Naive thymus-derived CD4-positive, alpha-beta T cell (primary cell): ENCODE measurements at regions not wholly inside any gene's neighbourhood (a gene's known extent, or its start where the extent isn't known, plus 50 kb on each side); places are given as distances from the start of the nearest gene placed in this dataset.
"Not testable (repeated sequence)": the region's sequence is repeated elsewhere in the genome, so short reads cannot be mapped to it uniquely, and the experiment has no call there.

Experiments
- ATAC-seq: fragments of 150-1000 bp; cut with Tn5 transposase; 2 replicates; pipeline ENCODE4 v1.10.0; 2021; ENCODE audit warnings: mild to moderate bottlenecking, moderate library complexity
- CTCF ChIA-PET: fragments of 350-600 bp; sonication (Branson Sonifier 250); formaldehyde crosslinking; loops from one replicate; lab custom pipeline; 2021; ENCODE audit warnings: antibody characterized with exemption; lab: Charles Lee
- POLR2A ChIA-PET: fragments of 350-600 bp; sonication (Branson Sonifier 250); formaldehyde crosslinking; loops from one replicate; lab custom pipeline; 2021; ENCODE audit warnings: antibody characterized with exemption, inconsistent platforms; lab: Charles Lee
- DNase-seq, 9 donors: peaks; one replicate each; pipeline versions ENCODE4 v3.0.0 to v3.0.0-alpha.2; 2020 to 2022; ENCODE audit warnings: mixed read lengths in 1 of 9
- H3K27ac ChIP-seq: one replicate; pipeline ENCODE4 v1.7.0; 2013; ENCODE audit warnings: mild to moderate bottlenecking, low read depth, low read length, moderate library complexity
- H3K27me3 ChIP-seq, 2 donors: one replicate each; pipeline ENCODE4 v1.7.0; 2013; ENCODE audit warnings: low read length in 2 of 2, mild to moderate bottlenecking in 2 of 2, moderate library complexity in 2 of 2; ENCODE audit not compliant: control insufficient read depth in 2 of 2, insufficient read depth in 2 of 2
- H3K36me3 ChIP-seq, 3 experiments: 1 replicate in 2 of 3; 2 replicates in 1 of 3; pipeline ENCODE4 v1.7.0; 2013; ENCODE audit warnings: low read length in 3 of 3, mild to moderate bottlenecking in 3 of 3, moderate library complexity in 1 of 3; ENCODE audit not compliant: insufficient read depth in 3 of 3, control insufficient read depth in 2 of 3
- H3K4me1 ChIP-seq, 2 donors: one replicate each; pipeline ENCODE4 v1.7.0; 2013; ENCODE audit warnings: low read length in 2 of 2, mild to moderate bottlenecking in 2 of 2, moderate library complexity in 1 of 2; ENCODE audit not compliant: control insufficient read depth in 2 of 2, insufficient read depth in 2 of 2
- H3K4me3 ChIP-seq: 2 replicates; pipeline ENCODE4 v1.7.0; 2013; ENCODE audit warnings: mild to moderate bottlenecking, low read length
- H3K9me3 ChIP-seq, 3 experiments: 1 replicate in 2 of 3; 2 replicates in 1 of 3; pipeline ENCODE4 v1.7.0; 2013; ENCODE audit warnings: low read length in 3 of 3; ENCODE audit not compliant: control insufficient read depth in 2 of 3
- H3K27ac Mint-ChIP-seq, 9 donors: one replicate each; pipeline ENCODE4 v1.8.0; 2020 to 2022; ENCODE audit warnings: mixed read lengths in 9 of 9, mild to moderate bottlenecking in 8 of 9, moderate library complexity in 5 of 9, inconsistent platforms in 2 of 9
- H3K27me3 Mint-ChIP-seq, 5 donors: one replicate each; pipeline ENCODE4 v1.8.0; 2021 to 2022; ENCODE audit warnings: mixed read lengths in 5 of 5, mild to moderate bottlenecking in 1 of 5
- H3K36me3 Mint-ChIP-seq, 5 donors: one replicate each; pipeline ENCODE4 v1.8.0; 2020 to 2022; ENCODE audit warnings: mixed read lengths in 5 of 5, mild to moderate bottlenecking in 3 of 5, inconsistent platforms in 1 of 5
- H3K4me1 Mint-ChIP-seq, 7 donors: one replicate each; pipeline ENCODE4 v1.8.0; 2020 to 2022; ENCODE audit warnings: mixed read lengths in 7 of 7, mild to moderate bottlenecking in 3 of 7, inconsistent platforms in 1 of 7
- H3K4me3 Mint-ChIP-seq, 10 donors: one replicate each; pipeline ENCODE4 v1.8.0; 2020 to 2022; ENCODE audit warnings: mild to moderate bottlenecking in 10 of 10, mixed read lengths in 10 of 10, moderate library complexity in 6 of 10, inconsistent platforms in 2 of 10
- H3K9me3 Mint-ChIP-seq, 11 donors: one replicate each; pipeline ENCODE4 v1.8.0; 2020 to 2022; ENCODE audit warnings: mixed read lengths in 11 of 11, mild to moderate bottlenecking in 4 of 11, inconsistent platforms in 1 of 11, moderate library complexity in 1 of 11
- intact Hi-C, 2 donors: fragments of 100-400 bp; cut with micrococcal nuclease; formaldehyde crosslinking; loops; one replicate each; pipeline ENCODE4 v1.15.1; 2023

DNA sequence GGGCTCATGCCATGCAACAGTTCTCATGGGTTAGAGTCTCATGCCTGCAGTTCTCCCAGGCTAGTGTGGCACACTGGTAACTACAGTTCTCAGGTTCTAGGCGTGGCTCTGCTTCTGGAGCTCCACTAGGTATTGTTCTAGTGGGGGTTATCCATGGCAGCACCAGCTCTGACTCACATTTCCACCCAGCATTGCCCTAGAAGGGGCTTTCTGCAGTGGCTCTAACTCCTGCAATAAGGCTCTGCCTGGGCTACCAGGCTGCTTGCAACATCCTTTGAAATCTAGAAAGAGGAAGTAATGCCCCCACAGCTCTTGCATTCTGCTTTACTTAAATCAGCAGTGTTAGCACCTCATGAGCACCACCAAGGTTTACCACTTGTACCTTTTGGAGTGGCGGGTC lies 220.3 kb upstream of the ARID2 start:
- no peaks in the 10 kb centered on the region for H3K27me3 Mint-ChIP-seq
- intact Hi-C loops: loop anchor here (1.0 kb wide), 2 partner anchors 8 to 9 kb away; no protein-coding TSS in a partner anchor
- H3K36me3 Mint-ChIP-seq: peaks cover 0 to 8% (median 7%) of the 10 kb centered on the region in 5 donors
- Histone ChIP-seq H3K27me3 (no peaks in the 10 kb centered on the region), H3K27ac (no peak overlapping the region), H3K36me3 (no peaks in the 10 kb centered on the region), H3K9me3 (no peaks in the 10 kb centered on the region), H3K4me3 (no peak overlapping the region), H3K4me1 (no peaks in the 10 kb centered on the region)
- no peak overlapping the region for H3K27ac Mint-ChIP-seq
- DNase-seq (no peak), ATAC-seq (peak; percentile 50)
- POLR2A ChIA-PET: interaction anchor here (0.6 kb wide), 1 partner anchor 477 kb away, joined by 3 read pairs; no protein-coding TSS in a partner anchor
- CTCF ChIA-PET: no interaction called here
- peaks cover 0 to 5% (median 0%) of the 10 kb centered on the region in 7 donors for H3K4me1 Mint-ChIP-seq
- peaks cover 0 to 10% (median 2%) of the 10 kb centered on the region in 11 donors for H3K9me3 Mint-ChIP-seq
- no peak overlapping the region for H3K4me3 Mint-ChIP-seq

DNA sequence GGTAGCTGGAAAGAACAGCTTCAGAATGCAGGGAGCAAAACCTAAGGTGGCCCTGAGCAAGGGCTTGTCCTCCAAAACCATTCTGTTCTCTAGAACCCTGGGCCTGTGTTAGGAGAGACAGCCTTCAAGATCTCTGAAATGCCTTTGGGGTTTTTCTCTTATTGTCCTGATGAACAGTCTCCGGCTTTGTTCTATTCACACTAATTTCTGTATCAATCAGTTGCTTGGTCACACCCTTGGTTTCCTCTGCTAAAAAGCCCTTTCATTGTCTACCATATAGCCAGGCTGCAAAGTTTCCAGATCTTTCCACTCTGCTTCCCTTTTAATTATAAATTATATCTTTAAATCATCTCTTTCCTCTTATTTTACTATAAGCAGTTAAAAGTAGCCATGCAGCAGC lies 219.9 kb upstream of the ARID2 start:
- H3K36me3 Mint-ChIP-seq: peaks cover 0 to 8% (median 7%) of the 10 kb centered on the region in 5 donors
- CTCF ChIA-PET: no interaction called here
- intact Hi-C loops: loop anchor here (1.0 kb wide), 2 partner anchors 8 to 9 kb away; no protein-coding TSS in a partner anchor

DNA sequence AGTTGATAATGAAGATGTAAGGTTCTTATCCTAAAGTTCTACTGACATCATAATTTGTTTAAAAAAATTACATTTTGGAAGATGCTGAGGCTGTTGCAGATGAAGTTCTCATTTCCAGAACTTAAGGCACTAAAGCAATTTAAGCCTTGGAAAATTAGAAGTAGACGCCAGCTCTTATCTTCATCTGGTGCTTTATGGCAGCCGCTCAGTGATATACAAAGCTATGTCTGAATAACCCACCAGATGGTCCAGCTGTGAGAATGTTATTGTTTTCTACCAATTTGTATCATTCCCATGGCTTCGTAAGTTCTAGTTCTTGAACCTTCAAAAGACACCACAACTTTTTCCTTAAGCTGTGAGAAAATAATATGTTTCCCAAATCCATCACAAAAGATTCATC lies 212.1 kb upstream of the ARID2 start:
- ATAC-seq (no peak), DNase-seq (no peak)
- H3K9me3 Mint-ChIP-seq: peaks cover 0 to 5% (median 0%) of the 10 kb centered on the region in 11 donors
- peaks cover 11 to 21% (median 16%) of the 10 kb centered on the region in 7 donors for H3K4me1 Mint-ChIP-seq
- H3K27ac ChIP-seq: no peak overlapping the region
- peaks cover 0 to 11% of the 10 kb centered on the region in 2 donors for H3K4me1 ChIP-seq
- POLR2A ChIA-PET: no interaction called here
- no peaks in the 10 kb centered on the region for H3K9me3 ChIP-seq
- H3K27me3 ChIP-seq: no peaks in the 10 kb centered on the region
- no peak overlapping the region for H3K4me3 Mint-ChIP-seq
- H3K4me3 ChIP-seq: no peak overlapping the region
- CTCF ChIA-PET: no interaction called here
- no peak overlapping the region for H3K27ac Mint-ChIP-seq
- no peaks in the 10 kb centered on the region for H3K27me3 Mint-ChIP-seq
- no peaks in the 10 kb centered on the region for H3K36me3 ChIP-seq
- intact Hi-C loops: loop anchor here in 1 of 2 donors (1.0 to 5.0 kb wide), 2 partner anchors 8 to 150 kb away; no protein-coding TSS in a partner anchor
- peaks cover 0 to 7% (median 1%) of the 10 kb centered on the region in 5 donors for H3K36me3 Mint-ChIP-seq

More for the DNA sequence above, 219.9 kb upstream of the ARID2 start:
- Mint-ChIP-seq H3K4me1 (peaks cover 0 to 5% (median 0%) of the 10 kb centered on the region in 7 donors), H3K27ac (no peak overlapping the region), H3K4me3 (no peak overlapping the region), H3K27me3 (no peaks in the 10 kb centered on the region), H3K9me3 (peaks cover 0 to 10% (median 2%) of the 10 kb centered on the region in 11 donors)
- Histone ChIP-seq H3K9me3 (no peaks in the 10 kb centered on the region), H3K27me3 (no peaks in the 10 kb centered on the region), H3K4me1 (no peaks in the 10 kb centered on the region), H3K36me3 (no peaks in the 10 kb centered on the region), H3K4me3 (no peak overlapping the region), H3K27ac (no peak overlapping the region)
- POLR2A ChIA-PET: interaction anchor here (0.6 kb wide), 1 partner anchor 477 kb away, joined by 3 read pairs; no protein-coding TSS in a partner anchor
- no peak for ATAC-seq
- DNase-seq: no peak

DNA sequence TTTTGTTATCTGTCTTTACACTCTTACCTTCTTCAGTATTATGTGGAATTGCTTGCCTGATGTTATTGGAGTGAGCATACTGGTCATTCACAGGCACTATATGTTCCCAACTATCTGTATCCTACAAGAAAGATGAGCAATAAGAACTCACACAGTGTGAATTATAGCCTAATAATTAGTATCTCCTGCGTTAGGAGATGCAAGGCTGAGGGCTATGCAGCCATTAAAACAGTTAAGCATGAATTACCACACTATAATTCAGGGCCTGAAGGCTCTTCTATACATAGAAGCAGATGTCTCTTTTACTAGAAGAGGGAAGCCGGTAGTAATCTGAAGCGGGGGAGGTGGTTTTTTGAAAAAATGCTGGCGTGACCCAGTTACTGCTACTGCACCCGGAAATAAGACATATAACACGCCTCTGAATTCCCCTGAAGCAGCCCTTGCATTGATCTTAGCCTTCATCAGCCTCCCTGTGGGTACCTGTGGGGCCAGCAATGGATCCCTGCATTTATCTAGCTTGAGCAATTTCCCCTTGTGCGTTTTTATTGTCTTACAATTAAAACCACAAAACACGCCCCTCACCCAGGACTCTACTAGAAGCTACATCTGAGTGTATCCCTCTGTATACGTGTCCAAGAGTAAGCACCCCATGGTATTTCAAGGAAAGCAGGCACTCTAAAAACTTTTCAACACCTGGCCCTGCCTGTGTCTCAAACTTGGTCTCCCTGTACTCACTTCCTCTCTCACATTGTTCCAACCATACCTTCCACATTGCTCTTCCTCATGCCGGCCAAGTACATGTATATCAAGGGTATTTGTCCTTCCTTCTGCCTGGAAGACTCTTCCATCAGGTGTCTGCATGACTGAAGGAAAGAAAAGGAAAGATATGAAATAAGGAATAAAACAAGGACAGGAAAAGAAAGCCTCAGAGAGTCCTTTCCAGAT lies 210.9 kb upstream of the ARID2 start:
- Histone ChIP-seq H3K4me1 (peaks cover 0 to 11% of the 10 kb centered on the region in 2 donors), H3K4me3 (peak overlapping the region; percentile 3), H3K36me3 (no peaks in the 10 kb centered on the region), H3K9me3 (no peaks in the 10 kb centered on the region), H3K27ac (peak overlapping the region; percentile 27), H3K27me3 (no peaks in the 10 kb centered on the region)
- intact Hi-C loops: loop anchor here (1.0 to 5.0 kb wide), 3 partner anchors 9 to 209 kb away; no protein-coding TSS in a partner anchor
- ATAC-seq (peak; percentile 98), DNase-seq (peak in 8 of 9 donors; percentile 31 to 65 (median 49))
- Mint-ChIP-seq H3K27ac (peak overlapping the region; percentile 29 to 90 (median 79)), H3K4me1 (peaks cover 11 to 21% (median 16%) of the 10 kb centered on the region in 7 donors), H3K4me3 (peak overlapping the region; percentile 27 to 72 (median 54)), H3K27me3 (no peaks in the 10 kb centered on the region), H3K9me3 (peaks cover 0 to 17% (median 11%) of the 10 kb centered on the region in 11 donors), H3K36me3 (peaks cover 0 to 7% (median 5%) of the 10 kb centered on the region in 5 donors)
- CTCF ChIA-PET: interaction anchor here (1.2 kb wide), 1 partner anchor 81 kb away, joined by 3 read pairs; no protein-coding TSS in a partner anchor
- POLR2A ChIA-PET: no interaction called here

DNA sequence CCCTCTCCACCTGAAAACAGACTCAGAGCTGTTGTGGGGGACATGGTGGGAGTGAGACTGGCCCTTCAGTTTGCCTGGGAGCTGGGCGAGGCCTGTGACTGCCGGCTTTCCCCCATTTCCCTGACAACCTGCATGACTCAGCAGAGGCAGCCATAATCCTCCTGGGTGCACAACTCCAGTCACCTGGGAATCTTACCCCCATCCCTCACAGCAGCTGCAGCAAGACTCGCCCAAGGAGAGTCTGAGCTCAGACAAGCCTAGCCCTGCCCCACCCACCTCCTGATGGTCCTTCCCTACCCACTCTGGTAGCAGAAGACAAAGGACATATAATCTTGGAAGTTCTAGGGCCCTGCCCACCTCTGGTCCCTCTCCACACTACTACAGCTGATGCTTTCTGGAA lies 207.3 kb upstream of the ARID2 start:
- ATAC-seq (no peak), DNase-seq (no peak)
- Mint-ChIP-seq H3K9me3 (peaks cover 0 to 40% (median 20%) of the 10 kb centered on the region in 11 donors), H3K27ac (no peak overlapping the region), H3K27me3 (peaks cover 0 to 3% (median 0%) of the 10 kb centered on the region in 5 donors), H3K36me3 (peaks cover 0 to 13% (median 7%) of the 10 kb centered on the region in 5 donors), H3K4me3 (no peak overlapping the region), H3K4me1 (peaks cover 11 to 21% (median 16%) of the 10 kb centered on the region in 7 donors)
- intact Hi-C loops: no loop called here
- Histone ChIP-seq H3K9me3 (no peaks in the 10 kb centered on the region), H3K4me1 (peaks cover 0 to 11% of the 10 kb centered on the region in 2 donors), H3K27me3 (no peaks in the 10 kb centered on the region), H3K27ac (no peak overlapping the region), H3K4me3 (no peak overlapping the region), H3K36me3 (no peaks in the 10 kb centered on the region)
- ChIA-PET CTCF (interaction anchor here (1.3 kb wide), 1 partner anchor 22 kb away, joined by 3 read pairs; no protein-coding TSS in a partner anchor), POLR2A (no interaction called here)

DNA sequence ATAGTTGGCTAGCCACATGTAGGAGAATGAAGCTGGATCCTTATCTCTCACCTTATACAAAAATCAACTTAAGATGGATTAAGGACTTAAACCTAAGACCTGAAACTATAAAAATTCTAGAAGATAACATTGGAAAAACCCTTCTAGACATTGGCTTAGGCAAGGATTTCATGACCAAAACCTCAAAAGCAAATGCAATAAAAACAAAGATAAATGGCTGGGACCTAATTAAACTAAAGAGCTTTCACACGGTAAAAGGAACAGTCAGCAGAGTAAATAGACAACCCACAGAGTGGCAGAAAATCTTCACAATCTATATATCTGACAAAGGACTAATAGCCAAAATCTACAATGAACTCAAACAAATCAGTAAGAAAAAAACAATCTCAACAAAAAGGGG lies 202.7 kb upstream of the ARID2 start:
- intact Hi-C loops: not testable (repeated sequence)

More for the DNA sequence above, 202.7 kb upstream of the ARID2 start:
- H3K4me1 Mint-ChIP-seq, H3K4me3 ChIP-seq, H3K36me3 ChIP-seq, DNase-seq, POLR2A ChIA-PET, H3K9me3 ChIP-seq, CTCF ChIA-PET, H3K4me1 ChIP-seq, H3K27ac Mint-ChIP-seq, ATAC-seq, H3K4me3 Mint-ChIP-seq, H3K27me3 ChIP-seq, H3K27ac ChIP-seq: not testable (repeated sequence)
- H3K36me3 Mint-ChIP-seq: peaks cover 0 to 15% (median 4%) of the 10 kb centered on the region in 5 donors
- H3K9me3 Mint-ChIP-seq: peaks cover 2 to 56% (median 24%) of the 10 kb centered on the region in 11 donors
- H3K27me3 Mint-ChIP-seq: peaks cover 0 to 10% (median 0%) of the 10 kb centered on the region in 5 donors
